ENCODE measurements at regions not wholly inside any gene's neighbourhood (a gene's known extent, or its start where the extent isn't known, plus 50 kb on each side); places are given as distances from the start of the nearest gene placed in this dataset.

DNA sequence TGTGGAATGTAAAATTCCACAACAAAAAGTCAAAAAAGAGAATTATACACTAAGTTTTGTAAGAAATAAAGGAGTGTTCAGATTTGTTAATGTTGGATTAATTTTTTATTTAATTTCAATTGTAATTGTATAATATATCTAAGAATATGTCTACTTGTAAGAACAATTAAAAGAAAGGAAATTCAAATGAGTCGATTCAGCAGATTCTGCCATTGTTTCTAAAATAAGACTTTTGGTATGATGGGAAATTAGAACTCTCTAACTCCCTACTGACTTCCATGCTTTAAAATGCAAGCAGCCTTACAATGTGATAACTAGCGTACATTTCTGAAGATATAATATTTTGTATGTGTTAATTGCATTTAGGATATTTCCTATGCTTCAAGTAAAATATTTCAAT lies 395.9 kb upstream of the ZNF717 start:
- H3K9me3 ChIP-seq: no peaks in the 10 kb centered on the region
- no peak overlapping the region for H3K4me3 ChIP-seq
- 87 to 96% methylated on average over 2 of the region's 2 CpGs for WGBS, 2 donors
- DNase-seq: no peak
- H3K27me3 ChIP-seq: no peaks in the 10 kb centered on the region
- intact Hi-C loops (cut with DNase I; ENCODE audit: low total_unique reads): no loop called here
- H3K27ac ChIP-seq: no peak overlapping the region
- no peaks in the 10 kb centered on the region for H3K36me3 ChIP-seq (ENCODE audit: low read depth, missing control alignments)
- H3K4me1 ChIP-seq: no peaks in the 10 kb centered on the region
- TF ChIP-seq POLR2A (IDR thresholded peaks at IDR 0.05): no peak
- TF ChIP-seq, protein P1, sequence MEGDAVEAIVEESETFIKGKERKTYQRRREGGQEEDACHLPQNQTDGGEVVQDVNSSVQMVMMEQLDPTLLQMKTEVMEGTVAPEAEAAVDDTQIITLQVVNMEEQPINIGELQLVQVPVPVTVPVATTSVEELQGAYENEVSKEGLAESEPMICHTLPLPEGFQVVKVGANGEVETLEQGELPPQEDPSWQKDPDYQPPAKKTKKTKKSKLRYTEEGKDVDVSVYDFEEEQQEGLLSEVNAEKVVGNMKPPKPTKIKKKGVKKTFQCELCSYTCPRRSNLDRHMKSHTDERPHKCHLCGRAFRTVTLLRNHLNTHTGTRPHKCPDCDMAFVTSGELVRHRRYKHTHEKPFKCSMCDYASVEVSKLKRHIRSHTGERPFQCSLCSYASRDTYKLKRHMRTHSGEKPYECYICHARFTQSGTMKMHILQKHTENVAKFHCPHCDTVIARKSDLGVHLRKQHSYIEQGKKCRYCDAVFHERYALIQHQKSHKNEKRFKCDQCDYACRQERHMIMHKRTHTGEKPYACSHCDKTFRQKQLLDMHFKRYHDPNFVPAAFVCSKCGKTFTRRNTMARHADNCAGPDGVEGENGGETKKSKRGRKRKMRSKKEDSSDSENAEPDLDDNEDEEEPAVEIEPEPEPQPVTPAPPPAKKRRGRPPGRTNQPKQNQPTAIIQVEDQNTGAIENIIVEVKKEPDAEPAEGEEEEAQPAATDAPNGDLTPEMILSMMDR (IDR thresholded peaks at IDR 0.05): no peak

DNA sequence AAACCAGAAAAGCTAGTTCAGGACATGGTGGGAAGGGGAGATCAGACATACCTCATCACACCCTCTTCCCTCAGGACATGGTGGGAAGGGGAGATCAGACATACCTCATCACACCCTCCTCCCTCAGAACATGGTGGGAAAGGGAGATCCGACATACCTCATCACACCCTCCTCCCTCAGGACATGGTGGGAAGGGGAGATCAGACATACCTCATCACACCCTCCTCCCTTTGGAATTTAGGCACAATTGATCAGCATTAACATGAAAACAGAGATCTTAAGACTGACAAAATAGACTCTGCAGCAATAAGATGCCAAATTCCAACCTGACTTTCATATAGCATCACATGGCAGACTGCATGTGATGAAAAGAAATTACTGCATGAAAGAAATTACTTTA lies 412.7 kb upstream of the ZNF717 start:
- WGBS, 2 donors: 78 to 80% methylated on average over 1 of the region's 1 CpG
- Histone ChIP-seq H3K27ac (no peak overlapping the region), H3K9me3 (no peaks in the 10 kb centered on the region), H3K4me3 (no peak overlapping the region), H3K4me1 (no peaks in the 10 kb centered on the region), H3K27me3 (no peaks in the 10 kb centered on the region), H3K36me3 (ENCODE audit: low read depth, missing control alignments) (no peaks in the 10 kb centered on the region)
- intact Hi-C loops (cut with DNase I; ENCODE audit: low total_unique reads): no loop called here
- TF ChIP-seq, protein P1 (IDR thresholded peaks at IDR 0.05): no peak
- no peak for TF ChIP-seq POLR2A (IDR thresholded peaks at IDR 0.05)
- no peak for DNase-seq

DNA sequence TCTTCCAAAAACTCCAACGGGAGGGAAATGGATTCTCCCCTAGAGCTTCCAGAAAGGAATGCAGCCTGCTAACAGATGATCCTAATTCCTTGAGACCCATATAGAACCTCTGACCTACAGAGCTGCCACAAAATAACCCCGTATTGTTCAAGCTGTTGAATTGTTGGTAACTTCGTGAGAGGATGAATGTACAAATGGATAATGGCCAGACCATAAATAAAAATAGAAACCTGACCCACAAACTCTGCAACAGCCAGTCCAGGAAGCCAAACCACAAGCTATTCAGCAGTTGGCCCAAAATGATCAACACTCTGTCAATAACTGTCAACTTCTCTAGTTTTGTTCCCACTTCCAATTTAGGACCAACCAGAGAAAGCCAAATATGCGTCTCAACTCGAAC lies 414.0 kb upstream of the ZNF717 start:
- TF ChIP-seq, protein P1 (IDR thresholded peaks at IDR 0.05): no peak
- TF ChIP-seq POLR2A (IDR thresholded peaks at IDR 0.05): no peak
- WGBS, 2 donors: 64 to 76% methylated on average over 5 of the region's 5 CpGs

DNA sequence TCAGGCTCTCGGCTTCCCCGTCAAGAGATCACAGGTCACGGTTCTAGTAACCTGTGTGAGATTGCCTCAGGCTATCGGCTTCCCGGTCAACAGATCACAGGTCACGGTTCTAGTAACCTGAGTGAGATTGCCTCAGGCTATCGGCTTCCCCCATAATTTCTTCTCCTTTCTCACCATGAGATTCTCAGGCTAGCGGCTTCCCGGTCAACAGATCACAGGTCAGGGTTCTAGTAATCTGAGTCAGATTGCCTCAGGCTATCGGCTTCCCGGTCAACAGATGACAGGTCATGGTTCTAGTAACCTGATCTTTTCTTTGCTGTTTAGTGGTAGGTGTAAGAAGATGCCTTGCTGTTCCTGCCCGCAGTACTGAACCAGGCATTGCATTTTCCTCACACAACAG lies 418.2 kb upstream of the ZNF717 start:
- Histone ChIP-seq H3K27ac (no peak overlapping the region), H3K36me3 (ENCODE audit: low read depth, missing control alignments) (no peaks in the 10 kb centered on the region), H3K4me1 (no peaks in the 10 kb centered on the region), H3K27me3 (no peaks in the 10 kb centered on the region), H3K4me3 (no peak overlapping the region), H3K9me3 (no peaks in the 10 kb centered on the region)
- 74 to 81% methylated on average over 12 of the region's 12 CpGs for WGBS, 2 donors
- no peak for DNase-seq
- TF ChIP-seq, protein P1 (IDR thresholded peaks at IDR 0.05): no peak
- no peak for TF ChIP-seq POLR2A (IDR thresholded peaks at IDR 0.05)
- intact Hi-C loops (cut with DNase I; ENCODE audit: low total_unique reads): no loop called here

More for the DNA sequence above, 414.0 kb upstream of the ZNF717 start:
- Histone ChIP-seq H3K4me3 (no peak overlapping the region), H3K4me1 (no peaks in the 10 kb centered on the region), H3K27ac (no peak overlapping the region), H3K9me3 (no peaks in the 10 kb centered on the region), H3K27me3 (no peaks in the 10 kb centered on the region), H3K36me3 (ENCODE audit: low read depth, missing control alignments) (no peaks in the 10 kb centered on the region)
- intact Hi-C loops (cut with DNase I; ENCODE audit: low total_unique reads): no loop called here
- no peak for DNase-seq

DNA sequence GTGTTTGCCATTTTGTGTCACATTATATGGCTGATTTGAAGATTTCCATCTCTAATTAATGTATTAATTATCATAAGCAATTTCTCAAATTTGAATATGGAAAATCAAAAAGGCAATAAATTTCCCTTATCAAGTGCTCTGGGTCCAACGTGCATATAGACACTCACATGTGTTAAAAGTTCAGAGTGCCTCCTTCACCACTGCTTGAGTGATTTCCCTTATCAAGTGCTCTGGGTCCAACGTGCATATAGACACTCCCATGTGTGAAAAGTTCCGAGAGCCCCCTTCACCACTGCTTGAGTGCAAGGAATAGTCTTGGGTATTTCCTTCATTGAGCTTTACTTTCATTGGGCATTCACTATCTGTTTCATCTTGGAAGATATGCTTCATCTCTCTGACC lies 421.0 kb upstream of the ZNF717 start:
- intact Hi-C loops (cut with DNase I; ENCODE audit: low total_unique reads): no loop called here
- TF ChIP-seq, protein P1 (IDR thresholded peaks at IDR 0.05): no peak
- TF ChIP-seq POLR2A (IDR thresholded peaks at IDR 0.05): no peak
- 59 to 63% methylated on average over 3 of the region's 3 CpGs for WGBS, 2 donors
- no peak for DNase-seq
- no peak overlapping the region for H3K4me3 ChIP-seq
- no peaks in the 10 kb centered on the region for H3K9me3 ChIP-seq
- H3K36me3 ChIP-seq (ENCODE audit: low read depth, missing control alignments): no peaks in the 10 kb centered on the region
- no peaks in the 10 kb centered on the region for H3K27me3 ChIP-seq
- no peaks in the 10 kb centered on the region for H3K4me1 ChIP-seq
- H3K27ac ChIP-seq: no peak overlapping the region

All from testis (tissue), 2 donors.